Suppressor macrophage (primary cell): ENCODE measurements at regions not wholly inside any gene's neighbourhood (a gene's known extent, or its start where the extent isn't known, plus 50 kb on each side); places are given as distances from the start of the nearest gene placed in this dataset.
"Not testable (repeated sequence)": the region's sequence is repeated elsewhere in the genome, so short reads cannot be mapped to it uniquely, and the experiment has no call there.

Experiments
- DNase-seq, 4 experiments: peaks; one replicate each; pipeline ENCODE4 v3.0.0-alpha.2; 2020 to 2022

- no peak for DNase-seq
These were observed 581.9 kb downstream of the GATA3 start for GRCh38 chr10:8636371-8636770.

- no peak for DNase-seq
These were observed 583.2 kb downstream of the GATA3 start for GRCh38 chr10:8637640-8638039.

- DNase-seq, result no peak
These were observed 583.7 kb downstream of the GATA3 start for GRCh38 chr10:8638088-8638672.

DNA sequence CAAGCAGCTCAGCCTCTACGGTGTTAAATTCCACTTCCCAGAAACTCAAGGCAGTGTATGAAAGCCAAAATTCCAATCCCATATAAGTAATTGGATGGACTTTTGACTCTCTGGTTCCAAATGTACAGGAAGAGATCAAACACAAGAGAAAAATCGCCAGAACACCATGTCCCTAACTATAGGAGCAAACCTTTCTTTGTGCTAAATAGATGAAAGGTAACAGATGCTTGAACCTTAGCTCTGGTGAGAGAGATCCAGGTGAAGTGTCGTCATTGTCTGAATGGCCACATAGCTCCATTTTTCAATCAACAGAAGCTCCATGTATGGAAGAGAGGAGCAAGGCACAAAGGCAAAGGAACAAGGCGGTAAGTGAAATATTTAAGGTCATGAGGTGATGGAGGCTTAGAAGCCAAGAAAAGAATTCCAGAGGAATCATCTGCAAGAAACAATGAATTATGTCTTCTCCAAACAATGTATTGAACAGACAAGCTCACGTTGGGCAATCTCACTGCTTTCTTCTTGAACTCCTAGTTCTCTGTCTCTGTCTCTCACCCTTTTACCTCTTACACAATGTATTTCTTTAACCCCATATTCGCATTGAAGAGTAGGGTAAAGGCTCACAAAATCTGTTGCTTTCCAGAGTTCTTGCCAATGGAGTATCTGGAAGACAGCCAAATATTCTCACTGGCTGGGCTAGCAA, 585.1 kb downstream of the GATA3 start:
- no peak for DNase-seq

DNA sequence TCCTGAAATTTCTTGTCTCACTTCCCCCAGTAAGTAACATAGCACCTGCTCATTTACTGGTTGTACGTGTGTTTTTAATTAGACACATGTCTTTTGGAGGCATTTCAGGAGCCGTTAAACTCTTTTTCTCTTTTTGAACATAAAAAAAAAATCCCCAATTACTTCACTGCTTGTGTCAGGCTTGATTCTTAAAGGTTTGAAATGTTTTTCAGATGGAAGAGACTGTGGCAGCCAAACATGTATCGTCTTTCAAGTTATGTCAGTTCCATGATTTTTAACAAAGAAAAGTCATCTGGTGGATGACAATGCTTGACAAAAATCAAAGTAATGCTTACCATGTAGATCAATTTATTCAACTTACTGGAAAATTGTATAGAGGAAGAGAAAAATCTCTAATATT, 585.8 kb downstream of the GATA3 start:
- no peak for DNase-seq

GRCh38 chr10:8640878-8641277, 586.4 kb downstream of the GATA3 start:
- DNase-seq, result no peak

DNA sequence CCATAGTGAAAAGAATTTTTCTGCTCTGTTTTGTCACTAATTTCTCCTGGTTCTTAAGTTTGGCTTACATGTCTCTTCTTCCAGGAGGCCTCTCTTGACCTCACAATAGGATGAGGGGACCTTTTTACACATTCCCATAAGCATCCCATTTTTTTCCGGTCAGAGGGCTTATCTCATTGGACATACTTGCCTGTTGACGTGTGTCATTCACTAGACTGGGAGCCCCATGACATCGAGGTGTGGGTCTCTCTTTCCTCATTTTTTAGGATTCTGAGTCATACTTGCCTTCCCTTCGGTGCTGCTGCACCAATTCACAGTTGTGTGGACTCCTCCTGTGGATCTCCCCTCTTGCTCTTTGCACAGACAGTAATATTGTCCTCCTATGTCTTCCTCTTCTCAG, 601.8 kb downstream of the GATA3 start:
- no peak for DNase-seq

GRCh38 chr10:8659982-8660381, 605.5 kb downstream of the GATA3 start:
- DNase-seq, result no peak

DNA sequence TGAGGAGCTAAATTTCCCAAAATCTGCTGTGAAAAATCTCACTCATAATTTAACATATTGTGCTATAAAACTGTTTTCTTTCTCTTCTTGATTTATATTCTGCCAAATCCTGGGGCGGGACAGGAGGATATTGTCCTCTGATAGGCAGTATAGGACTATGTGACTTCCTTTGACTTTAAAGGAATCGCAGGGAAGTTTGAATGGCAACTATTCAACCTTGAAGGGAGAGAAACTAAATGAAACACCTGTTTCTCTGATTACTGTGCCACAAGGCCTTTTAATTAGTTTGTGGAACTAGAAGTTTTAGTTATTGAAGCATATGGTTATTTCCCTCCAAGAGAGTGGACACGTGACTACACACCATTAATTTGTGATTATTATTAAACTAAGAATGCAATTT, 607.4 kb downstream of the GATA3 start:
- no peak for DNase-seq

GRCh38 chr10:8663131-8663530, 608.6 kb downstream of the GATA3 start:
- DNase-seq, result no peak

GRCh38 chr10:8665322-8665721, 610.8 kb downstream of the GATA3 start:
- DNase-seq, result peak in 1 of 4 experiments; percentile 2

- no peak for DNase-seq
These were observed 616.0 kb downstream of the GATA3 start for GRCh38 chr10:8670461-8670860.

DNA sequence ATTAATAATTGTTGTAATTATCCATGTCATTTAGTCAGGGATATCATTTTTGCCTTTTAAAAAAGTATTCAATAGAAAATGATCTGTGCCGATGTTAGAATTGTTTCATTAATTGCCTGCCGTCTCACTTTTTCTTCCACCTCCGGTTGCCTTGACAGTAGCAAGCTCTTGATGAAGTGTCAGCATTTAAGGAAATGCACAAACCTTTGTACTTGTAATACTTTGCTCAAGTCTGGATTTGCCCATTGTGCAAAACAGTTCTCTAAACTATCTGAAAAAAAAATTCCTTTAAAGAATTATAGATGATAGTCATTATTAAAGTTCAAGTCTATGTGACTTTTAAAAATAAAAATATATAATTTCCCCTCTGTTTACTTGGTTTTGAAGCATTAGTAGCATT, 619.7 kb downstream of the GATA3 start:
- DNase-seq, result no peak

GRCh38 chr10:8677642-8678041, 623.2 kb downstream of the GATA3 start:
- DNase-seq, result no peak

GRCh38 chr10:8684916-8685315, 630.4 kb downstream of the GATA3 start:
- not testable (repeated sequence) for DNase-seq

- DNase-seq, result no peak
These were observed 634.4 kb downstream of the GATA3 start for GRCh38 chr10:8688881-8689280.

- DNase-seq, result no peak
These were observed 637.1 kb downstream of the GATA3 start for GRCh38 chr10:8691498-8692017.

DNA sequence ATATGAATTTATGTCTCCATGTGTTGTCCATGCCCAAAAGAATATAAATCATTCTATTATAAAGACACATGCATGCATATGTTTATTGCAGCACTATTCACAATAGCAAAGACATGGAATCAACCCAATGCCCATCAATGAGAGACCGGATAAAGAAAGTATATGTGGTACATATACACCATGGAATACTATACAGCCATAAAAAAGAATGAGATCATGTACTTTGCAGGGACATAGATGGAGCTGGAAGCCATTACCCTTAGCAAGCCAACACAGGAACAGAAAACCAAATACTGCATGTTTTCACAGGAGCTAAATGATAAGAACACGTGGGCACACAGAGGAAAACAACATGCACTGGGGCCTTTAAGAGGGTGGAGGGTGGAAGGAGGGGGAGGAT, 639.1 kb downstream of the GATA3 start:
- not testable (repeated sequence) for DNase-seq

GRCh38 chr10:8696746-8697145, 642.3 kb downstream of the GATA3 start:
- no peak for DNase-seq

DNA sequence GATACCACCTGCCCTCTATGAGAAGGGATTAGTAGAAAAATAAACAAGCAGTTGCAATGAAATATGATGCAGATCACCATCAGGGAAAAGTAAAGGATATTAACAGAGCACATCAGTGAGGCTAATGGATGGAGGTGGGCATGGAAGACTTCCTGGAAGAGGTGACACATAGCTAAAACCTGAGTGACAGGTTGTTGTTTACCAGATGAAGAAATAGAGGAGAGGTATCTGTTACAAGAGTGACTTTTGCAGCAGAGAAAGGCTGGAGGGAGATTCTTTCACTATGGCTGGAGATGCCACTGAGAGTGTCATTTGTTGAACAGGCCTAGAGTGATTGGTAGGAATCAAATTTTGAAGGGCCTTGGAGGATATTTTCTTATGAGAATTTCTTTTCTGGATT, 646.2 kb downstream of the GATA3 start:
- no peak for DNase-seq

- no peak for DNase-seq
These were observed 647.7 kb downstream of the GATA3 start for GRCh38 chr10:8702181-8702580.

- DNase-seq, result no peak
These were observed 650.9 kb downstream of the GATA3 start for GRCh38 chr10:8705415-8705814.

DNA sequence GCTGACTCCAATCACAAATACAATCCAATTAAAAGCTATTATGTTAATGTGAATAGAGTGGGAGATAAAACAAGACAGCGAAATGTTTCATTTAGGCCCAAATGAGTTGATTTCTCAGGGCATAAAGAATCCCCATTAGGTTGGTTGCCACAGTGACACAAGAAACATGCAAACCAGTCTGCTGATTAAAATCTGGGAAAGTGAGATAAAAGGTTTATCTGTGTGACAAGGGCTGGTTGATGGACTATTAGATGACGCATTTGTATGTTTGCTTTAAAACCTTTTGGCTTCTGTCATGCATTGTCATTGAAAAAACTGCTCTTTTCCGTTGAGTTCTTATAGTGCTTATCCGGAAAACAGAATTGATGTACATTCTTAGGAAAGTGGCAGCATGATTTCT, 658.2 kb downstream of the GATA3 start:
- no peak for DNase-seq

GRCh38 chr10:8719971-8720370, 665.5 kb downstream of the GATA3 start:
- DNase-seq, result no peak

GRCh38 chr10:8721650-8722049, 667.2 kb downstream of the GATA3 start:
- DNase-seq, result no peak
